NT2/D1 (cell line): ENCODE measurements at regions not wholly inside any gene's neighbourhood (a gene's known extent, or its start where the extent isn't known, plus 50 kb on each side); places are given as distances from the start of the nearest gene placed in this dataset.

ENCODE experiments used
- SUZ12 ChIP-seq: IDR thresholded peaks from 2 replicates; pipeline ENCODE4 v1.6.1; 2011; ENCODE audit not compliant: insufficient read length, insufficient read depth; ENCODE audit errors: extremely low read depth
- ZNF274 ChIP-seq: IDR thresholded peaks from 2 replicates; pipeline ENCODE4 v1.6.1; 2011; ENCODE audit warnings: mild to moderate bottlenecking, low read depth, low read length

- TF ChIP-seq SUZ12, result no peak
- no peak for TF ChIP-seq ZNF274
Observed at GRCh38 chr5:98105681-98106080, 667.8 kb upstream of the RGMB start.
